OCI-LY1 (cell line): ENCODE measurements at regions not wholly inside any gene's neighbourhood (a gene's known extent, or its start where the extent isn't known, plus 50 kb on each side); places are given as distances from the start of the nearest gene placed in this dataset.

Source experiments
- H2AFZ ChIP-seq: fragments of 200-600 bp; sonication (generic), shearing (Covaris generic); 2 replicates; pipeline ENCODE4 v1.6.0; 2014; ENCODE audit warnings: antibody characterized with exemption, mild to moderate bottlenecking, low read length
- H3F3A ChIP-seq: fragments of 200-600 bp; sonication (generic), shearing (Covaris generic); 2 replicates; pipeline ENCODE4 v1.6.0; 2014; ENCODE audit warnings: mild to moderate bottlenecking, antibody characterized with exemption, low read length, moderate library complexity; ENCODE audit not compliant: insufficient read depth
- H3K27ac ChIP-seq: fragments of 200-600 bp; sonication (generic); 2 replicates; pipeline ENCODE4 v1.5.1; 2014; ENCODE audit warnings: low read length, mixed run types, mild to moderate bottlenecking, low read depth; ENCODE audit not compliant: poor library complexity, severe bottlenecking
- H3K27me3 ChIP-seq: fragments of 200-600 bp; sonication (generic); 2 replicates; pipeline ENCODE4 v1.6.0; 2014; ENCODE audit warnings: antibody characterized with exemption, mild to moderate bottlenecking, low read length, moderate library complexity; ENCODE audit not compliant: insufficient read depth
- H3K36me3 ChIP-seq: fragments of 200-600 bp; sonication (generic); 2 replicates; pipeline ENCODE4 v1.6.1; 2014; ENCODE audit warnings: mild to moderate bottlenecking, antibody characterized with exemption, low read length, moderate library complexity, mixed read lengths; ENCODE audit not compliant: insufficient read depth
- H3K4me1 ChIP-seq: fragments of 200-600 bp; sonication (generic); 2 replicates; pipeline ENCODE4 v1.5.1; 2014; ENCODE audit warnings: mild to moderate bottlenecking, low read length, moderate library complexity; ENCODE audit not compliant: insufficient read depth, severe bottlenecking
- H3K4me2 ChIP-seq: fragments of 200-600 bp; sonication (generic), shearing (Covaris generic); 2 replicates; pipeline ENCODE4 v1.6.1; 2014; ENCODE audit warnings: low read length
- H3K4me3 ChIP-seq: fragments of 200-600 bp; sonication (generic); 2 replicates; pipeline ENCODE4 v1.5.1; 2014; ENCODE audit warnings: low read length, low read depth, mild to moderate bottlenecking, mixed read lengths; ENCODE audit not compliant: poor library complexity, severe bottlenecking
- H3K79me2 ChIP-seq: fragments of 200-600 bp; shearing (Covaris generic); 2 replicates; pipeline ENCODE4 v1.6.1; 2016; ENCODE audit warnings: mixed run types, low read length, mixed read lengths; ENCODE audit not compliant: insufficient read depth
- H3K9ac ChIP-seq: fragments of 200-600 bp; sonication (generic), shearing (Covaris generic); 2 replicates; pipeline ENCODE4 v1.6.1; 2014; ENCODE audit warnings: mild to moderate bottlenecking, low read length, mixed read lengths
- H3K9me2 ChIP-seq: fragments of 200-600 bp; sonication (generic), shearing (Covaris generic); 2 replicates; pipeline ENCODE4 v1.6.1; 2014; ENCODE audit warnings: low read depth, mild to moderate bottlenecking, low read length, mixed read lengths
- H3K9me3 ChIP-seq: fragments of 200-600 bp; shearing (Covaris generic); 2 replicates; pipeline ENCODE4 v1.6.1; 2014; ENCODE audit warnings: low read length, mixed read lengths
- H4K20me1 ChIP-seq: fragments of 200-600 bp; sonication (generic), shearing (Covaris generic); 2 replicates; pipeline ENCODE4 v1.6.0; 2016; ENCODE audit warnings: mild to moderate bottlenecking, low read length; ENCODE audit not compliant: insufficient read depth
- EZH2 ChIP-seq: fragments of 200-600 bp; sonication (generic), shearing (Covaris generic); IDR thresholded peaks from 2 replicates; pipeline ENCODE4 v1.8.0; 2017; ENCODE audit warnings: borderline replicate concordance, mixed run types, mild to moderate bottlenecking, antibody characterized with exemption, low read length, moderate library complexity, mixed read lengths
- TF ChIP-seq, protein P1 (sequence below): fragments of 200-600 bp; sonication (generic), shearing (Covaris generic); IDR thresholded peaks from 2 replicates; pipeline ENCODE4 v1.5.1; 2017; ENCODE audit warnings: mild to moderate bottlenecking, antibody characterized with exemption, low read length, moderate library complexity, mixed read lengths

DNA sequence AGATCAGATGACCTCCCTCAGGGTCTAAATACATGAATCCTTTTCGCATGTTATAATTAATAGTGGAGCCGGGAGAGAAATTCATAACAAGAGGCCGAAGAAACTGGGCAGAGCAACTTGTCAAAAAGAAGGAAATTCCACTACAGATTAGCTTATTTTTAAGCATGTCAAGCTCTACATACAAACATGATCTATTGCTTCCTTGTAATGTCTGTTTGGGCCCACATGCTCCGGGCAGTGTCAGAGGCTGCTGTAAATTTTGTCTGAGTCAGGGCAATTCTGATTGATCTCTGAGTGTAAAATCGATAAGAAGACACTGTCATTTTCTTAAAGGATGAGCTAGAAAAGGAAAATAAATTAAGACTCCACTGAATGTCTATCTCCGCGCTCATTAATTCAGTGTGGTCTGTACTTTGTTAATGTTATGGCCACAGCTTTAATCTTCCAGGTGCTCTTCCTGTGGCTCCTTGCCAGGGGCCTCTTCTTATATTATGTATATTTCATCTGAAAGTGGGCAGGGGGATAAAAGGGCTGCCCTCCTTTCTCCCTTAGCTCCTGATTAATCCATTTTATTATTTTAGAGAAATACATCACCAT lies 194.1 kb upstream of the SP8 start:
- Histone ChIP-seq H3K36me3 (no peaks in the 10 kb centered on the region), H3K4me1 (no peaks in the 10 kb centered on the region), H4K20me1 (no peaks in the 10 kb centered on the region), H3K4me2 (no peak overlapping the region), H3K27me3 (no peaks in the 10 kb centered on the region), H3K79me2 (no peaks in the 10 kb centered on the region), H3K9me2 (no peaks in the 10 kb centered on the region), H3F3A (no peaks in the 10 kb centered on the region), H3K9ac (no peak overlapping the region), H3K27ac (no peak overlapping the region), H3K4me3 (no peak overlapping the region), H2AFZ (no peak overlapping the region), H3K9me3 (no peaks in the 10 kb centered on the region)
- TF ChIP-seq, protein P1, sequence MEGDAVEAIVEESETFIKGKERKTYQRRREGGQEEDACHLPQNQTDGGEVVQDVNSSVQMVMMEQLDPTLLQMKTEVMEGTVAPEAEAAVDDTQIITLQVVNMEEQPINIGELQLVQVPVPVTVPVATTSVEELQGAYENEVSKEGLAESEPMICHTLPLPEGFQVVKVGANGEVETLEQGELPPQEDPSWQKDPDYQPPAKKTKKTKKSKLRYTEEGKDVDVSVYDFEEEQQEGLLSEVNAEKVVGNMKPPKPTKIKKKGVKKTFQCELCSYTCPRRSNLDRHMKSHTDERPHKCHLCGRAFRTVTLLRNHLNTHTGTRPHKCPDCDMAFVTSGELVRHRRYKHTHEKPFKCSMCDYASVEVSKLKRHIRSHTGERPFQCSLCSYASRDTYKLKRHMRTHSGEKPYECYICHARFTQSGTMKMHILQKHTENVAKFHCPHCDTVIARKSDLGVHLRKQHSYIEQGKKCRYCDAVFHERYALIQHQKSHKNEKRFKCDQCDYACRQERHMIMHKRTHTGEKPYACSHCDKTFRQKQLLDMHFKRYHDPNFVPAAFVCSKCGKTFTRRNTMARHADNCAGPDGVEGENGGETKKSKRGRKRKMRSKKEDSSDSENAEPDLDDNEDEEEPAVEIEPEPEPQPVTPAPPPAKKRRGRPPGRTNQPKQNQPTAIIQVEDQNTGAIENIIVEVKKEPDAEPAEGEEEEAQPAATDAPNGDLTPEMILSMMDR: no peak
- no peak for TF ChIP-seq EZH2

DNA sequence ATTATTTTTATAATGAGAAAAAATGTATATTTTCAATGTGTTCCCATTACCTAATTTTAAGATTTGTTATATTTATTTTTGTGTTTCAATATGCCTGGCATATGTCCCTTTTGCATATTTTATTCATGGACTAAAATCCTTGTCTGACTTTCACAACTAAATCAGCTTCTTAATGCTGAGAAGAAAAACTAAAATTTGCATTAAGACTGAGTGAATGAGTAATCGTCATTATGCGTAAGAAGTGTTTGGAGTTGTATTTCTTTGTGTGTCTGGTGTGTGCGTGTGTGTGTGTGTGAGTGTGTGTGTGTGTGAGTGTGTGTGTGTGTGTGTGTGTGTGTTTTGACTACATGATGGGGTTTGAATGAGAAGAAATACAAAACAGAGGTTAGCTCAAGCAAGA lies 201.7 kb upstream of the SP8 start:
- Histone ChIP-seq H3K27me3 (no peaks in the 10 kb centered on the region), H3K9me2 (no peaks in the 10 kb centered on the region), H2AFZ (no peak overlapping the region), H3K36me3 (no peaks in the 10 kb centered on the region), H3K27ac (no peak overlapping the region), H3K9ac (no peak overlapping the region), H3F3A (no peaks in the 10 kb centered on the region), H3K4me1 (no peaks in the 10 kb centered on the region), H3K4me2 (no peak overlapping the region), H3K9me3 (no peaks in the 10 kb centered on the region), H3K79me2 (no peaks in the 10 kb centered on the region), H4K20me1 (no peaks in the 10 kb centered on the region), H3K4me3 (no peak overlapping the region)
- TF ChIP-seq, protein P1: no peak
- no peak for TF ChIP-seq EZH2

DNA sequence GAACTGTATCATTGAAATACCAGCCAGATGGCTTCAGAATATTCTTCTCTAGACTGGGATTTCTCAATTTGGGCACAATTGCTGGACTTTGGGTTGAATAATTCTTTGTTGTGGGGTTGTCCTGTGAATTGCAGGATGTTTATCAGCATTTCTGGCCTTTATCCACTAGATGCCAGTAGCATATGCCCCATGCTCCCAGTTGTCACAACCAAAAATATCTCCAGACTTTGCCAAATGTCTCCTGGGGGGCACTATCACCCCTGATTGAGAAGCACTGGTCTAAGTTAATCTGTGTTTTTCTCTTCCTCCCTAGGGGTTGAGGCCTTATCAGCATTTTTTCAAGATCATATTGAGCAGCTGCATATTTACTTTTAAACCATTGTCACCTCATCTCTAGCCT lies 204.9 kb upstream of the SP8 start:
- Histone ChIP-seq H3F3A (no peaks in the 10 kb centered on the region), H3K27ac (no peak overlapping the region), H3K4me1 (no peaks in the 10 kb centered on the region), H3K4me3 (no peak overlapping the region), H3K27me3 (no peaks in the 10 kb centered on the region), H3K4me2 (no peak overlapping the region), H2AFZ (no peak overlapping the region), H3K9me3 (no peaks in the 10 kb centered on the region), H3K9me2 (no peaks in the 10 kb centered on the region), H3K36me3 (no peaks in the 10 kb centered on the region), H3K79me2 (no peaks in the 10 kb centered on the region), H4K20me1 (no peaks in the 10 kb centered on the region), H3K9ac (no peak overlapping the region)
- TF ChIP-seq, protein P1: peak; percentile 20; the same call in 1 of the 2 replicates
- TF ChIP-seq EZH2: no peak
